ENCODE measurements at regions not wholly inside any gene's neighbourhood (a gene's known extent, or its start where the extent isn't known, plus 50 kb on each side); places are given as distances from the start of the nearest gene placed in this dataset.

DNA sequence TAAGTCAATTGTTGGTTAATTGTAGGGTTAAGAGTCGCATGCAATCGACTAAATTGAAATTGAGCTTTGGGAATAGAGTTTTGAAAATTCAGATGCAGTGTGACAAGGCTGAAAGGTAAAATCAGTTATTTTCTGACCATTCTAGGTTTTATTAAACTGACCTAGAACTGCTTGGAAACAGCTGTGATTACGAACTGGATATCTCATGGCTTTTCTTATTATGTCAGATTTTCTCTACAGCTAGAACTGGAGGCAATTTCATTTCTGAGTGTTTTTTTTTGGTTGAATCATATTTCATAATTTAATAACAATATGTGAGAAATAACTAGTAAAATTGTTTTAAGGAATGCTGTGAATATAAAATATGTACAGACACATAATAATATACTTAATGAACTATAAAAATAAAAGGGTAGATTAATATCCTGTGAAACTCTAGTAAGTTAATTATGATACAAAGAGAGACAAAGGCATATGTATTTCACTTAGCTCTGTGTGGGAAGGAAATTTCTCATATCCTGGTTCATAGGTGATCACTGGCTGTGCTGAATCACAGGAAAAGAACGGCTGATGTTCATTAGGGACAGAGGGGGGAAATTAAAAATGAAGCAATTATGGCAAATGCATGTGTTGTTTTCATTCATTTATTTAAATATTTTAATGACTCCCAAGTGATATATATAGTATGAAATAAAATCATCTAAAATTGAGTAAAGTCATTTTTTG, 403.2 kb downstream of the ZIC1 start:
- Histone ChIP-seq H3K27me3 (ENCODE audit: insufficient read depth, poor library complexity, severe bottlenecking) (no peaks in the 10 kb centered on the region), H3K27ac (replicated peaks) (no peak overlapping the region), H3K4me3 (replicated peaks; ENCODE audit: insufficient read depth, low read length) (no peak overlapping the region)
- TF ChIP-seq, protein P1, sequence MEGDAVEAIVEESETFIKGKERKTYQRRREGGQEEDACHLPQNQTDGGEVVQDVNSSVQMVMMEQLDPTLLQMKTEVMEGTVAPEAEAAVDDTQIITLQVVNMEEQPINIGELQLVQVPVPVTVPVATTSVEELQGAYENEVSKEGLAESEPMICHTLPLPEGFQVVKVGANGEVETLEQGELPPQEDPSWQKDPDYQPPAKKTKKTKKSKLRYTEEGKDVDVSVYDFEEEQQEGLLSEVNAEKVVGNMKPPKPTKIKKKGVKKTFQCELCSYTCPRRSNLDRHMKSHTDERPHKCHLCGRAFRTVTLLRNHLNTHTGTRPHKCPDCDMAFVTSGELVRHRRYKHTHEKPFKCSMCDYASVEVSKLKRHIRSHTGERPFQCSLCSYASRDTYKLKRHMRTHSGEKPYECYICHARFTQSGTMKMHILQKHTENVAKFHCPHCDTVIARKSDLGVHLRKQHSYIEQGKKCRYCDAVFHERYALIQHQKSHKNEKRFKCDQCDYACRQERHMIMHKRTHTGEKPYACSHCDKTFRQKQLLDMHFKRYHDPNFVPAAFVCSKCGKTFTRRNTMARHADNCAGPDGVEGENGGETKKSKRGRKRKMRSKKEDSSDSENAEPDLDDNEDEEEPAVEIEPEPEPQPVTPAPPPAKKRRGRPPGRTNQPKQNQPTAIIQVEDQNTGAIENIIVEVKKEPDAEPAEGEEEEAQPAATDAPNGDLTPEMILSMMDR (IDR thresholded peaks at IDR 0.05; ENCODE audit: insufficient read depth, low read length), result no peak
- TF ChIP-seq, protein P2, sequence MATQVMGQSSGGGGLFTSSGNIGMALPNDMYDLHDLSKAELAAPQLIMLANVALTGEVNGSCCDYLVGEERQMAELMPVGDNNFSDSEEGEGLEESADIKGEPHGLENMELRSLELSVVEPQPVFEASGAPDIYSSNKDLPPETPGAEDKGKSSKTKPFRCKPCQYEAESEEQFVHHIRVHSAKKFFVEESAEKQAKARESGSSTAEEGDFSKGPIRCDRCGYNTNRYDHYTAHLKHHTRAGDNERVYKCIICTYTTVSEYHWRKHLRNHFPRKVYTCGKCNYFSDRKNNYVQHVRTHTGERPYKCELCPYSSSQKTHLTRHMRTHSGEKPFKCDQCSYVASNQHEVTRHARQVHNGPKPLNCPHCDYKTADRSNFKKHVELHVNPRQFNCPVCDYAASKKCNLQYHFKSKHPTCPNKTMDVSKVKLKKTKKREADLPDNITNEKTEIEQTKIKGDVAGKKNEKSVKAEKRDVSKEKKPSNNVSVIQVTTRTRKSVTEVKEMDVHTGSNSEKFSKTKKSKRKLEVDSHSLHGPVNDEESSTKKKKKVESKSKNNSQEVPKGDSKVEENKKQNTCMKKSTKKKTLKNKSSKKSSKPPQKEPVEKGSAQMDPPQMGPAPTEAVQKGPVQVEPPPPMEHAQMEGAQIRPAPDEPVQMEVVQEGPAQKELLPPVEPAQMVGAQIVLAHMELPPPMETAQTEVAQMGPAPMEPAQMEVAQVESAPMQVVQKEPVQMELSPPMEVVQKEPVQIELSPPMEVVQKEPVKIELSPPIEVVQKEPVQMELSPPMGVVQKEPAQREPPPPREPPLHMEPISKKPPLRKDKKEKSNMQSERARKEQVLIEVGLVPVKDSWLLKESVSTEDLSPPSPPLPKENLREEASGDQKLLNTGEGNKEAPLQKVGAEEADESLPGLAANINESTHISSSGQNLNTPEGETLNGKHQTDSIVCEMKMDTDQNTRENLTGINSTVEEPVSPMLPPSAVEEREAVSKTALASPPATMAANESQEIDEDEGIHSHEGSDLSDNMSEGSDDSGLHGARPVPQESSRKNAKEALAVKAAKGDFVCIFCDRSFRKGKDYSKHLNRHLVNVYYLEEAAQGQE (IDR thresholded peaks at IDR 0.05; ENCODE audit: insufficient replicate concordance, low read depth), result no peak
- TF ChIP-seq GABPA (IDR thresholded peaks at IDR 0.05; ENCODE audit: low read depth) (no peak), SPI1 (IDR thresholded peaks at IDR 0.05; ENCODE audit: borderline replicate concordance, low read depth) (no peak), POLR2AphosphoS5 (IDR thresholded peaks at IDR 0.05; ENCODE audit: low read depth) (no peak)
- DNase-seq (ENCODE audit: low read depth in 1 of 2, low spot score in 1 of 2), result no peak

DNA sequence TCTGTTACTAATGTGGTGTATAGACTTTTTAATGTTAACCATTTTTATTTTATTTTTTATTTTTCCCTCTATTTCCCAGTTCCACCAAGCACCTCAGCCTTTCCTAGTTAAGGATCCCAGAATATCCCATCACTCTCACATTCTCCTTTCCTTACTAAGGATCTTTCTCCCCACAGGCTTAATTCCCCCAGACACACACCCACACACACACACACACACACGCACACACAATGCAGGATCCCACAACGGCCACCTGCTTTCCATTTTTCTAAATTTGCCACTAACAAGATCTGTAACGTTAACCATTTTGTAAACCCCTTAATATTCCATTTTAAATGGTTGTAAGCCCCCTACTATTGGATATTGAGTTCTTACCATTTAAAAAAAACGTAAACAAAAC, 404.1 kb downstream of the ZIC1 start:
- H3K4me3 ChIP-seq (replicated peaks; ENCODE audit: insufficient read depth, low read length), result no peak overlapping the region
- TF ChIP-seq, protein P2 (IDR thresholded peaks at IDR 0.05; ENCODE audit: insufficient replicate concordance, low read depth), result no peak
- TF ChIP-seq GABPA (IDR thresholded peaks at IDR 0.05; ENCODE audit: low read depth), result no peak
- TF ChIP-seq, protein P1 (IDR thresholded peaks at IDR 0.05; ENCODE audit: insufficient read depth, low read length), result no peak
- TF ChIP-seq SPI1 (IDR thresholded peaks at IDR 0.05; ENCODE audit: borderline replicate concordance, low read depth), result no peak
- TF ChIP-seq POLR2AphosphoS5 (IDR thresholded peaks at IDR 0.05; ENCODE audit: low read depth), result no peak
- no peaks in the 10 kb centered on the region for H3K27me3 ChIP-seq (ENCODE audit: insufficient read depth, poor library complexity, severe bottlenecking)
- no peak overlapping the region for H3K27ac ChIP-seq (replicated peaks)
- no peak for DNase-seq (ENCODE audit: low read depth in 1 of 2, low spot score in 1 of 2)

DNA sequence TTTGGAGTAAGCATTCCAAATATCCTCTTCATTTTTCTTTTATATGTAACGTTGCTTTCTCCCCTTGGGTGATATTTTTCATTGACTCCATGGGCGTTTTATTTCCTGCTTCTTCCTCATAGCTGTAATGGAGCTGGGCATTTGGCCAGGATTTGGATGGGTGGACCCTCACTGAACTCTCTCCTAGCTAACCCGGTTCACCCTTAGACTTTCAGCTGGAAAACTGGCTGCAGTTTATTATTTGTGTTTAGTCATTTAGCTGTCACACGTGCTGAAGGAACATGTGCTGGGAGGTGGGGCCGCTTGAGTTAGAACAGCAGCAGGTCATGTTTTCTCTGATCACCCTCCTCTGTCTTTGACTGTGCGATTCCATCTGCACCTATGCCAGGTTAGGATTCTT, 407.6 kb downstream of the ZIC1 start:
- Histone ChIP-seq H3K4me3 (replicated peaks; ENCODE audit: insufficient read depth, low read length) (no peak overlapping the region), H3K27ac (replicated peaks) (no peak overlapping the region), H3K27me3 (ENCODE audit: insufficient read depth, poor library complexity, severe bottlenecking) (no peaks in the 10 kb centered on the region)
- TF ChIP-seq GABPA (IDR thresholded peaks at IDR 0.05; ENCODE audit: low read depth) (no peak), POLR2AphosphoS5 (IDR thresholded peaks at IDR 0.05; ENCODE audit: low read depth) (no peak), SPI1 (IDR thresholded peaks at IDR 0.05; ENCODE audit: borderline replicate concordance, low read depth) (no peak)
- TF ChIP-seq, protein P2 (IDR thresholded peaks at IDR 0.05; ENCODE audit: insufficient replicate concordance, low read depth), result no peak
- TF ChIP-seq, protein P1 (IDR thresholded peaks at IDR 0.05; ENCODE audit: insufficient read depth, low read length), result no peak
- DNase-seq (ENCODE audit: low read depth in 1 of 2, low spot score in 1 of 2), result no peak

All from HL-60 (cell line).